ENCODE measurements at regions not wholly inside any gene's neighbourhood (a gene's known extent, or its start where the extent isn't known, plus 50 kb on each side); places are given as distances from the start of the nearest gene placed in this dataset.
"Not testable (repeated sequence)": the region's sequence is repeated elsewhere in the genome, so short reads cannot be mapped to it uniquely, and the experiment has no call there.

DNA sequence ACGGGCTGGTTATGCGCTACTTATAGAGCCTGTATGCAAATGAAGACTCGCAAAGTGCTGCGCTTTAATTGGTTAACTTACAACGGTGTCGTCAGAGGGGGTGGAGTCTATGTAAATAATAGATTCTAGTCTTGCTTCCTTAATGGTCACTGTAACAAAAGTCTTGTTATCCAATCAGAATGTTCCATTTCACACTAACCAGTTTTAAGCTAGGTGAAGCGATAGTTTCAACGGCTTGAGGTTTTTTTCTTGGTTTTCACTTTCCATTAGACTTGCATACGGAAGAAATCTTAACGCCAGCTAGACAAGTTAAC lies 66.9 kb downstream of the FAM72B start:
- not testable (repeated sequence) for DNase-seq

GRCh38 chr1:121117622-121118479 lies 66.3 kb downstream of the FAM72B start:
- DNase-seq = not testable (repeated sequence)
